Activated CD4-positive, CD25-positive, alpha-beta regulatory T cell treated with anti-CD3 and anti-CD28 coated beads, Interleukin-2, amount 50 U/mL, for 24 hours (primary cell): ENCODE measurements at regions not wholly inside any gene's neighbourhood (a gene's known extent, or its start where the extent isn't known, plus 50 kb on each side); places are given as distances from the start of the nearest gene placed in this dataset.

Source experiments
- ATAC-seq, 2 donors: fragments of 150-1000 bp; cut with Tn5 transposase; one replicate each; pipeline ENCODE4 v1.10.0; 2021; ENCODE audit warnings: mild to moderate bottlenecking in 1 of 2, moderate library complexity in 1 of 2

DNA sequence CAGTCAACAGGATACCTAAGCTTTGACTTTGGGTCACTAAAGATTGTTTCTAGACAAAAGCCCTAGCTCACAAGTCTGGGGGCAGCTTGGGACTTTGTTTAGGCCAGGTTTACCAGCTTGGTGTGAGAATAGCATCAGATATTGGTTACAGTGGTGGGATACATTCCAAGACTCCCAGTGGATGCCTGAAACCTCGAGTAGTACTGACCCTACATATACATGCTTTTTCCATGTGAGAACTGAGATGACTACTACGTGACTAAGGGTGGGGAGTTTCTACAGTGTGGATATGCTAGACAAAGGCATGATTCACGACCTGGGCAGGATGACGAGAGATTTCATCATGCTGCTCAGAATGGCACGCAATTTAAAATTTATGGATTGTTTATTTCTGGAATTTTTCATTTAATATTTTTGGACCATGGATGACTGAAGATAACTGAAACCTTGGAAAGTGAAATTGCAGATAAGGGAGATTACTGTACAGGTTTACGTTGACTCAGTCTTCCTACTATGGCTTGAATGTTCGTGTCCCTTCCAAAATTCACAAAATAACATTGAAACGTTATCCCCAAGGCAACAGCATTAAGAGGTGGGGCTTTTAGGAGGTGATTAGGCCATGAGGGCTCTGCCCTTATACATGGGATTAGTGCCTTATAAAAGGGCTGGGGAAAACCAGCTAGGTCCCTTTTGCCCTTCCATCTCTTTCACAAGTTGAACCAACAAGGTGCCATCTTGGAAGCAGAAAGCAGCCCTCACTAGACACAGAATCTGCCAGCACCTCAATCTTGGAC lies 50.2 kb upstream of the CTAGE1 start:
- ATAC-seq = no peak

- ATAC-seq = no peak
Measured at GRCh38 chr18:22468554-22468891, 50.8 kb upstream of the CTAGE1 start.

- ATAC-seq = no peak
Measured at GRCh38 chr18:22469061-22469734, 51.5 kb upstream of the CTAGE1 start.

- no peak for ATAC-seq
Measured at GRCh38 chr18:22469926-22470247, 52.2 kb upstream of the CTAGE1 start.

- no peak for ATAC-seq
Measured at GRCh38 chr18:22470248-22471235, 52.8 kb upstream of the CTAGE1 start.

DNA sequence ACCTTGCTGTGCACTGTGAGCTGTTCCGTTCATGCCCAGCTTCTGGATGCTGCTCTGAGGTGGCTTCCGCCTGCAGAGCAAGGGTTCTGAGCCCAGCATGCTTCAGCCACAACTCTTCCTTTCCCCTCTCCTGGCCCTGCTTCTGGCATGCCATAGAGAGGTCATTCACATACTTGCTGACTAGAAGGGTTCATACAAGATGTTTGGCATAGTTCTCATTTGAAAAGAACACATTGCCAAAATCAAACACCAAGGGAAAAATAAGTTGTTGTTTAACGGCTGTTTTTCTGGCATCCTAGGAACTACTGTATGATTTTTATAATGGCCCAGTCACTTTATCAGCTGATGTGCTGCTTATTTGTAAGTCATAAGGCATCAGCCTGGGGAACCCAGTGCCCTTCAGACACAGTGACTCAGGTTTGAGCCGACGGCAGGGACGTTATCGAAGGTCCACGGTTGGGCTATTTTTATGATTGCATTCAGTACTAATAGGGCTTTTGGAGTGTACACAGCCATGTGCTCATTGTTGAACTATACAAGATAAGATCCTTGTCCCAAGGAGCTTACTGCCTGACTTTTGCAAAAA lies 53.9 kb upstream of the CTAGE1 start:
- ATAC-seq = no peak

DNA sequence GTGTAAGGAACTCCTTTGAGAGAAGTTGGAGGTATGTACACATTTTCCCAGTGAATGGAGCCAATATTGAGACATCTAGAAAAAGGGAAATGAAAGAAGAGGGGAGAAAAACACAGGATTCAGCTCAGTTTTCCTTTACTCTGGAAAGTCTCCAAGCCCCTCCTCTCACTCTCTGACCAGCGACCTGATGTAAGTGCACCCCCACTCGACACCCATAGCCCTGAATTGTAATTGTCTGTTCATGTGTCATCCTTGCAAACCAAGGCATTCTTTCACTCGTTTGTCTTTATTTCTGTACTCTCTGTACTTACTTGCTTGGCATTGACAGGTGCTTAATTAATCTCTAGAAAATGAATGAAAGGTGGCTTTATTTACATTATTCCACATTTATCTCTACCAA lies 55.7 kb upstream of the CTAGE1 start:
- ATAC-seq = no peak

- ATAC-seq = no peak
Measured at GRCh38 chr18:22475426-22476100, 57.8 kb upstream of the CTAGE1 start.

GRCh38 chr18:22477222-22477621 lies 59.5 kb upstream of the CTAGE1 start:
- no peak for ATAC-seq

- no peak for ATAC-seq
Measured at GRCh38 chr18:22482948-22483347, 65.2 kb upstream of the CTAGE1 start.

- ATAC-seq = no peak
Measured at GRCh38 chr18:22483407-22483806, 65.7 kb upstream of the CTAGE1 start.

- no peak for ATAC-seq
Measured at GRCh38 chr18:22484471-22484870, 66.8 kb upstream of the CTAGE1 start.

DNA sequence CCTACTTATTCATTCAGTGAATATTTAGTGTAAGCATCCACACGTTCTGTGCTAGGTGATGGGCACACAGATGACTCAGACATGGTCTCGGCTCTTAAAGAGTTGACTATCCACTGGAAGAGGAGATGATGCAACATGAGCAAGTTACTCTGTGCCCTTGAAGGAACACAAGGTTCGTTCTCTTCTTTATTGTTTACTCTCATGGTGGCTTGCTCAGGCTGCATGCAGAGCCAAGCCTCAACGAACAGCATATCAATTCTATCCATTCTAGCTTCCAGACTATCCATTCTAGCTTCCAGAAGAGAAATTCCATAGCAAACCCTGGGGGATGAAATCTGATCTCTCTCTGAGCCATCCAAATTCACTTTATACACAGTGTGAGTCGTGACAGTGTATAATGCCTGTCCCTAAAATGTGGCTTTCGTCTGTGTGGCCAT lies 68.1 kb upstream of the CTAGE1 start:
- no peak for ATAC-seq

DNA sequence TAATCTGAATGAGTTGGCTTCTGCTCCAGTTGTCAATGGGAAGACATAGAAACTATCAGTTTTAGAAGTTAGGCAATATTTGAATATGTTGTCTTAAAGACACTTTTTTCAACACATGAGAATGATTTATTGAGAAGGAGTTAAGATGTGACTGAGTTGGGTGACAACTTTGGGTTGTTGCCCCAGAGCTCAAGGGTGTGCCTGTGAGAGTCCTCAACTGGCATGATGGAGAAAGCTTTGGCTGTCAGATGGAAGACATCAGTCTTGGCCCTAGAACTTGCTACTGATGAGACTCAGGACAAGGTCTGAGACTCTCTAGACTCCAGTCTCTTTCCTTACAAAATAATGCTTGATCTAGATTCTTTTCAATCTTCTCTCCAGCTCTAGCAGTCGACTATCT lies 69.0 kb upstream of the CTAGE1 start:
- ATAC-seq = no peak

DNA sequence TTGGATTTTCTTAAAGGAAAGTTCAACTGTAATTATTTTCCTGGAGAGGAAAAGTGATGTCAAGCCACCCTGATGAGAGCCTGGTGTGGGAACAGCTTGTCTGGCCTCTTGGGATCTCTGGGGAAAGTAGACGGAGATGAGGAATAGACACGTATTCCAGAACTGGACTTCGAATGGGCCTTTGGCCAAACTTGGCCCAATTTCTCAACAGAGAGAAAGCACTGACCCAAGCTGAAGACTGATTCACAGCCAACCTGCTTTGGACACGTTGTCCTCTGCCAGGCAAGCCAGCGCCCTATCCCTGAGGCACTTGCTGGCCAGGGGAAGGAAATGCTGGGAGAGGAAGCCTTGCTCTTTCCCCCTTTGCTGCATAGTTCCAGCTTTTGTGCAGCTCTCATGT lies 70.8 kb upstream of the CTAGE1 start:
- no peak for ATAC-seq

DNA sequence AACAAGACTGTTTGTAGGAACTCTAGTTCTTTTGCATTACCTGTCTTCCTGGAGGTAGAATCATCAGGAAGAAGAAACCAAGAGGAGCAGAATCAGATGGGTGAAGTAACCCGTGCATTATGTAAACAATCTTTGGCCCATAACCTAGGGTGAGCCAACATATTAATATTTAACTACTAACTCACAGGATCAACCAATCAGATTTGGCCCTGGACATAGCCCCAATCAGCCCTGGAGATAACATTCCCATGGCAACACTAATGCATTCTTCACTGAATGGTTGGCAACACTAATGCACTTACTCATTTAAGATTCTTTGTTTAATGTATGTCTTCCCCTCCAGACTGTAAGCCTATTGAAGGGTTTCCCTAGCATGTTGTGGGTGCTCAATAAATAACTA lies 72.0 kb upstream of the CTAGE1 start:
- no peak for ATAC-seq

GRCh38 chr18:22490429-22490846 lies 72.7 kb upstream of the CTAGE1 start:
- no peak for ATAC-seq

- ATAC-seq = no peak
Measured at GRCh38 chr18:22493255-22493654, 75.5 kb upstream of the CTAGE1 start.

GRCh38 chr18:22493940-22494339 lies 76.2 kb upstream of the CTAGE1 start:
- ATAC-seq = no peak

- no peak for ATAC-seq
Measured at GRCh38 chr18:22494771-22495170, 77.1 kb upstream of the CTAGE1 start.

DNA sequence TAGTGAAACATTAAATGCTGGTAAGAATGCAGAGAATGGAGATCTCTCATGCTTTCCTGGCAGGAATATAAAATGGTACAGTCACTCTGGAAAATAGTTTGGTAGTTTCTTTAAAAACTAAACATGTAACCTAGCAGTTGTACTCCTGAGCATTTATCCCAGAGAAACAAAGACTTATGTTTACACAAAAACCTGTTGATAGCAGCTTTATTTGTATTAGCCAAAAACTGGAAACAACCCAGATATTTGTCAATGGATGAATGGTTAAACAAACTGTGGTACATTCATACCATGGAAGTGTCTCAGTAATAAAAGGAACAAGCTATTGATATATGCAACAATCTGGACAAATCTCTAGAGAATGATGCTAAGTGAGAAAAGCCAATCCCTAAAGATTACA lies 81.7 kb upstream of the CTAGE1 start:
- no peak for ATAC-seq

DNA sequence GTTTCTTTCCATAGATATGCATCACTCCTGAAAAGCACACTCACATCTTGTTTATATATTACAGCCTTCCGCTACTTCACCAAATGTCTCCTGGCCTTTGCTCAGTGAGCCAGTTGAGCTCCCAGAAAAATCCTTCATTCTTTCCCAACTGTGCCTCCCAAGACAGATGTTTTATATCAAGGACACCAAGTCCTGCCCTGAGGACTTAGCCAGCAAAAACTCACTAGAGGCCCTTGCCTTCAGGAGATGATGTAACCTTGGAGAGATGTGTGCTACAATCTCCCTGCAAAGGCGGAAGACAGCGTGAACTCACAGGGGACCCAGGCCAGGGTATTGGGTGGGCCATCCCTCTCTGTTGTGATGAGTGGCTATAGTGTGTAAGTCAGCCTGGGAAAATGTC lies 86.1 kb upstream of the CTAGE1 start:
- no peak for ATAC-seq
